ENCODE measurements at regions not wholly inside any gene's neighbourhood (a gene's known extent, or its start where the extent isn't known, plus 50 kb on each side); places are given as distances from the start of the nearest gene placed in this dataset.

GRCh38 chr18:57275111-57275510 is 77.2 kb upstream of the ST8SIA3 start:
- H3K4me3 ChIP-seq (ENCODE audit: low read depth, low read length), result no peak overlapping the region
- in situ Hi-C loops (cut with HindIII; ENCODE audit: low sequenced_read_pairs), result no loop called here
- DNase-seq (ENCODE audit: low read depth, low spot score), result no peak
- no peak for TF ChIP-seq CTCF (IDR thresholded peaks at IDR 0.05; ENCODE audit: low read depth, low read length)

GRCh38 chr18:57276829-57277228 is 75.5 kb upstream of the ST8SIA3 start:
- in situ Hi-C loops (cut with HindIII; ENCODE audit: low sequenced_read_pairs), result no loop called here
- no peak for DNase-seq (ENCODE audit: low read depth, low spot score)
- H3K4me3 ChIP-seq (ENCODE audit: low read depth, low read length), result no peak overlapping the region
- TF ChIP-seq CTCF (IDR thresholded peaks at IDR 0.05; ENCODE audit: low read depth, low read length), result no peak

- no peak for TF ChIP-seq CTCF (IDR thresholded peaks at IDR 0.05; ENCODE audit: low read depth, low read length)
- in situ Hi-C loops (cut with HindIII; ENCODE audit: low sequenced_read_pairs), result no loop called here
- H3K4me3 ChIP-seq (ENCODE audit: low read depth, low read length), result no peak overlapping the region
- no peak for DNase-seq (ENCODE audit: low read depth, low spot score)
Measured at GRCh38 chr18:57278933-57279332, 73.4 kb upstream of the ST8SIA3 start.

- TF ChIP-seq CTCF (IDR thresholded peaks at IDR 0.05; ENCODE audit: low read depth, low read length), result no peak
- no peak overlapping the region for H3K4me3 ChIP-seq (ENCODE audit: low read depth, low read length)
- no peak for DNase-seq (ENCODE audit: low read depth, low spot score)
- in situ Hi-C loops (cut with HindIII; ENCODE audit: low sequenced_read_pairs), result no loop called here
Measured at GRCh38 chr18:57281519-57281918, 70.8 kb upstream of the ST8SIA3 start.

- TF ChIP-seq CTCF (IDR thresholded peaks at IDR 0.05; ENCODE audit: low read depth, low read length), result no peak
- in situ Hi-C loops (cut with HindIII; ENCODE audit: low sequenced_read_pairs), result no loop called here
- H3K4me3 ChIP-seq (ENCODE audit: low read depth, low read length), result no peak overlapping the region
- no peak for DNase-seq (ENCODE audit: low read depth, low spot score)
Measured at GRCh38 chr18:57286949-57287348, 65.4 kb upstream of the ST8SIA3 start.

GRCh38 chr18:57287766-57288165 is 64.6 kb upstream of the ST8SIA3 start:
- in situ Hi-C loops (cut with HindIII; ENCODE audit: low sequenced_read_pairs), result no loop called here
- no peak for DNase-seq (ENCODE audit: low read depth, low spot score)

More at GRCh38 chr18:57287766-57288165, 64.6 kb upstream of the ST8SIA3 start:
- H3K4me3 ChIP-seq (ENCODE audit: low read depth, low read length), result no peak overlapping the region
- TF ChIP-seq CTCF (IDR thresholded peaks at IDR 0.05; ENCODE audit: low read depth, low read length), result no peak
